Progenitor cell of endocrine pancreas (in vitro differentiated cells): ENCODE measurements at regions not wholly inside any gene's neighbourhood (a gene's known extent, or its start where the extent isn't known, plus 50 kb on each side); places are given as distances from the start of the nearest gene placed in this dataset.

Experiments used
- DNase-seq: peaks from one replicate; pipeline ENCODE4 v3.0.0; 2021; ENCODE audit warnings: low spot score; ENCODE audit not compliant: unreplicated experiment
- H3K27ac Mint-ChIP-seq: 2 replicates; pipeline ENCODE4 v1.8.0; 2021; ENCODE audit warnings: mild to moderate bottlenecking, moderate library complexity, mixed read lengths
- H3K27me3 Mint-ChIP-seq: 2 replicates; pipeline ENCODE4 v1.8.0; 2021; ENCODE audit warnings: mixed read lengths
- H3K36me3 Mint-ChIP-seq: 2 replicates; pipeline ENCODE4 v1.8.0; 2022; ENCODE audit warnings: mixed read lengths; ENCODE audit not compliant: insufficient read depth
- H3K4me1 Mint-ChIP-seq: 2 replicates; pipeline ENCODE4 v1.8.0; 2021; ENCODE audit warnings: low read depth, mixed read lengths
- H3K4me3 Mint-ChIP-seq: 2 replicates; pipeline ENCODE4 v1.8.0; 2021; ENCODE audit warnings: low read depth, mild to moderate bottlenecking, moderate library complexity, mixed read lengths
- H3K9me3 Mint-ChIP-seq: 2 replicates; pipeline ENCODE4 v1.8.0; 2021; ENCODE audit warnings: low read depth, mixed read lengths
- CTCF ChIP-seq: fragments of 200-600 bp; sonication (generic); IDR thresholded peaks from one replicate; pipeline ENCODE4 v1.5.0; 2021; ENCODE audit warnings: antibody characterized with exemption, mild to moderate bottlenecking; ENCODE audit not compliant: unreplicated experiment

- DNase-seq = no peak
- Mint-ChIP-seq H3K4me3 (no peak overlapping the region), H3K9me3 (no peaks in the 10 kb centered on the region), H3K36me3 (no peaks in the 10 kb centered on the region), H3K27ac (no peak overlapping the region), H3K4me1 (peaks cover 3% of the 10 kb centered on the region), H3K27me3 (no peaks in the 10 kb centered on the region)
- no peak for TF ChIP-seq CTCF
These were observed 188.5 kb upstream of the OLFM3 start for GRCh38 chr1:102185260-102185659.

GRCh38 chr1:102184477-102184876 lies 187.8 kb upstream of the OLFM3 start:
- no peak for TF ChIP-seq CTCF
- no peak for DNase-seq
- Mint-ChIP-seq H3K4me1 (peaks cover 3% of the 10 kb centered on the region), H3K27ac (no peak overlapping the region), H3K36me3 (no peaks in the 10 kb centered on the region), H3K9me3 (no peaks in the 10 kb centered on the region), H3K27me3 (no peaks in the 10 kb centered on the region), H3K4me3 (no peak overlapping the region)

DNA sequence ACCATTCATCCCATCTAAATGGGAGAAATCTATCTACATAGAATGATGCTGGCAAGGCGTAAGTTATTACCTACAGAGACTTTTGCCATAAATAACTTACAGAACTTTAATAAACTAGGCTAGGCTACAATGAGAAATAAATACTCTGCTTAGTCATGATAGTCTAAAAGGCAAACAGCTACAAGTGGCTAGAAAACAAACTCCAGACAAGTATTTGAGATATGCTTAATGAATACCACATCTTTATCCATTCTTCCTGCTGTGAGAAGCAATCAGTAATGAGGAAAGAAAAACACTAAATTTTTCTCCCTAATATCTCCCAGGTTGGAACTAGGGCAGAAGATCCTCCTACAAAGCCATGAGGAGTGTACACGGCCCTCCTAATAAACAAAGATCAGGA lies 187.0 kb upstream of the OLFM3 start:
- H3K36me3 Mint-ChIP-seq = no peaks in the 10 kb centered on the region
- no peak for DNase-seq
- no peaks in the 10 kb centered on the region for H3K27me3 Mint-ChIP-seq
- no peaks in the 10 kb centered on the region for H3K9me3 Mint-ChIP-seq
- no peak overlapping the region for H3K4me3 Mint-ChIP-seq
- H3K27ac Mint-ChIP-seq = no peak overlapping the region
- H3K4me1 Mint-ChIP-seq = peaks cover 2% of the 10 kb centered on the region
- TF ChIP-seq CTCF = no peak

GRCh38 chr1:102182603-102183260 lies 186.0 kb upstream of the OLFM3 start:
- Mint-ChIP-seq H3K27ac (no peak overlapping the region), H3K4me1 (peaks cover 2% of the 10 kb centered on the region), H3K4me3 (no peak overlapping the region), H3K27me3 (no peaks in the 10 kb centered on the region), H3K36me3 (no peaks in the 10 kb centered on the region), H3K9me3 (no peaks in the 10 kb centered on the region)
- TF ChIP-seq CTCF = no peak
- DNase-seq = no peak

DNA sequence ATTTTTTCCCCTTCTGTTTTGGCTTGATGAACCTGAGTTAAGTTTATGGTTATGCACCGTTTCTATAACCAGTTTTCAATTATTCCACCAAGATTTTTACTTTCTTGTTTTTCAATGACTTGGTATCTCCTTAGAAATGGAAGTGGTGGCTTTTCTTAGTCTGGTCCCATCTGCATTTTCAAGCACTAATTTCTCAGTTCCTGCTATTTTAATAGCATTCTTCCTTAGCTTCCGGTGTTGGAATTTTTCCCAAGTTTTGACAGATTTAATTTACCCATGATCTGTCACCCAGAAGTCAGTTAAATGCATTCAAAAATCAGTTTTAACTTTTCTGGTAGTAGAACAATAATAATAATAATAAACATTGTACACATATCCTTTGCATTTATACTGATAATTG lies 184.6 kb upstream of the OLFM3 start:
- Mint-ChIP-seq H3K4me1 (peaks cover 2% of the 10 kb centered on the region), H3K36me3 (no peaks in the 10 kb centered on the region), H3K27ac (no peak overlapping the region), H3K27me3 (no peaks in the 10 kb centered on the region), H3K9me3 (no peaks in the 10 kb centered on the region), H3K4me3 (no peak overlapping the region)
- DNase-seq = no peak
- TF ChIP-seq CTCF = no peak
